HepG2 (cell line): ENCODE measurements at regions not wholly inside any gene's neighbourhood (a gene's known extent, or its start where the extent isn't known, plus 50 kb on each side); places are given as distances from the start of the nearest gene placed in this dataset.

Experiments
- ATAC-seq: fragments of 200-7000 bp; cut with Tn5 transposase; 3 replicates; pipeline ENCODE4 v1.9.1; 2020; ENCODE audit warnings: mild to moderate bottlenecking, moderate library complexity
- BruUV-seq: library from RNA; stranded (reverse); fragments of 400-500 nt; replicated peaks from 2 replicates; lab custom pipeline; 2021; lab: Mats Ljungman, UMichigan
- CTCF ChIA-PET: fragments of 300-600 bp; formaldehyde crosslinking; extraction: SDS; loops from one replicate; lab custom pipeline; 2021; ENCODE audit warnings: low total read pairs, inconsistent platforms, low intra/inter-chr PET ratio; lab: Yijun Ruan, JAX
- POLR2A ChIA-PET: fragments of 350-600 bp; sonication (Branson Sonifier 250); formaldehyde crosslinking; loops from one replicate; lab custom pipeline; 2020; ENCODE audit warnings: antibody characterized with exemption, inconsistent platforms; lab: Yijun Ruan, JAX
- DNase-seq: peaks from one replicate; pipeline ENCODE4 v3.0.0-alpha.2; 2015; ENCODE audit warnings: low spot score
- FAIRE-seq: peaks from 3 replicates; lab custom pipeline; 2011; peaks lifted over from hg19 to GRCh38; lab: Jason Lieb, UNC
- H2AFZ ChIP-seq: one replicate; pipeline ENCODE4 v1.6.1; 2011; ENCODE audit warnings: low read length, inconsistent platforms
- H3K27ac ChIP-seq: fragments of 300-600 bp; 3 replicates; pipeline ENCODE4 v1.8.0; 2011; ENCODE audit warnings: mixed run types, mild to moderate bottlenecking, mixed read lengths, low read length, inconsistent platforms; ENCODE audit not compliant: insufficient read depth; ENCODE audit errors: extremely low read length
- H3K27me3 ChIP-seq, 2 experiments: fragments of 200-600 bp in 1 of 2; 2 replicates in 1 of 2; 3 replicates in 1 of 2; pipeline versions ENCODE4 v1.6.0 to v1.8.0; 2011; ENCODE audit warnings: low read length in 2 of 2, mild to moderate bottlenecking in 2 of 2, moderate library complexity in 2 of 2, inconsistent platforms in 1 of 2; ENCODE audit not compliant: insufficient read depth in 2 of 2, control insufficient read depth in 1 of 2
- H3K36me3 ChIP-seq, 2 experiments: fragments of 200-600 bp in 1 of 2; replicated peaks in 1 of 2; 2 replicates in 1 of 2; 3 replicates in 1 of 2; pipeline versions ENCODE4 v1.5.1 to v1.8.0; 2011; ENCODE audit warnings: low read length in 2 of 2, inconsistent platforms in 1 of 2; ENCODE audit not compliant: insufficient read depth in 2 of 2, control insufficient read depth in 1 of 2
- H3K4me1 ChIP-seq: 2 replicates; pipeline ENCODE4 v1.5.1; 2012; ENCODE audit warnings: low read length, inconsistent platforms; ENCODE audit not compliant: insufficient read depth
- H3K4me2 ChIP-seq: 2 replicates; pipeline ENCODE4 v1.6.0; 2011; ENCODE audit warnings: low read depth, low read length, inconsistent platforms
- H3K4me3 ChIP-seq, 3 experiments: fragments of 200-600 bp in 1 of 3; sonication (generic), shearing (Covaris generic) in 1 of 3; replicated peaks in 1 of 3; 2 replicates each; pipeline ENCODE4 v1.5.1; 2011 to 2016; ENCODE audit warnings: low read length in 3 of 3, inconsistent platforms in 2 of 3, low read depth in 2 of 3, mild to moderate bottlenecking in 2 of 3, control low read depth in 1 of 3, mixed read lengths in 1 of 3; ENCODE audit not compliant: insufficient read depth in 1 of 3
- H3K79me2 ChIP-seq: one replicate; pipeline ENCODE4 v1.6.1; 2011; ENCODE audit warnings: low read length, inconsistent platforms; ENCODE audit not compliant: insufficient read depth
- H3K9ac ChIP-seq: 2 replicates; pipeline ENCODE4 v1.6.0; 2011; ENCODE audit warnings: mild to moderate bottlenecking, low read depth, low read length, inconsistent platforms; ENCODE audit not compliant: insufficient read depth
- H3K9me3 ChIP-seq: 2 replicates; pipeline ENCODE4 v1.5.1; 2012; ENCODE audit warnings: mild to moderate bottlenecking, low read length
- H4K20me1 ChIP-seq: 2 replicates; pipeline ENCODE4 v1.6.0; 2011; ENCODE audit warnings: inconsistent platforms, mild to moderate bottlenecking, low read length, moderate library complexity; ENCODE audit not compliant: insufficient read depth
- ADNP ChIP-seq: sonication (generic); formaldehyde crosslinking; IDR thresholded peaks from 2 replicates; pipeline ENCODE4 v1.4.0; 2020; ENCODE audit warnings: missing genetic modification reagents
- ASH2L ChIP-seq: fragments of 300-600, 200-600 bp; sonication (generic); IDR thresholded peaks from 2 replicates; pipeline ENCODE4 v1.7.0; 2017; ENCODE audit warnings: low read depth, mild to moderate bottlenecking, moderate library complexity, mixed read lengths, low read length; ENCODE audit not compliant: insufficient read length
- ATAD3A ChIP-seq: sonication (generic); formaldehyde crosslinking; IDR thresholded peaks from 2 replicates; pipeline ENCODE4 v1.4.0; 2020; ENCODE audit warnings: missing genetic modification reagents
- ATF4 ChIP-seq, 2 experiments: fragments of 450-650 bp in 1 of 2; sonication (generic) in 1 of 2; formaldehyde crosslinking; IDR thresholded peaks; 2 replicates each; pipeline versions ENCODE4 v1.5.0 to v1.8.0; 2020 to 2022; ENCODE audit warnings: mild to moderate bottlenecking in 1 of 2, missing genetic modification reagents in 1 of 2
- ATF7-NPFF ChIP-seq: sonication (generic); formaldehyde crosslinking; IDR thresholded peaks from 2 replicates; pipeline ENCODE4 v1.8.1; 2023; ENCODE audit warnings: mild to moderate bottlenecking, low read depth, missing genetic modification reagents, moderate library complexity
- FOSL2 ChIP-seq: sonication (generic); formaldehyde crosslinking; IDR thresholded peaks from 2 replicates; pipeline ENCODE4 v1.4.0; 2020; ENCODE audit warnings: missing genetic modification reagents
- GPN1 ChIP-seq: sonication (generic); formaldehyde crosslinking; IDR thresholded peaks from 2 replicates; pipeline ENCODE4 v1.5.1; 2020; ENCODE audit warnings: missing genetic modification reagents, borderline replicate concordance
- HHEX ChIP-seq: IDR thresholded peaks from 2 replicates; pipeline ENCODE4 v1.6.1; 2016; ENCODE audit warnings: control low read depth
- KDM3A ChIP-seq: IDR thresholded peaks from 2 replicates; pipeline ENCODE4 v1.6.1; 2018; ENCODE audit warnings: low read depth, missing compliant biosample characterization
- MTF1 ChIP-seq: sonication (generic); formaldehyde crosslinking; IDR thresholded peaks from 2 replicates; pipeline ENCODE4 v1.5.0; 2020; ENCODE audit warnings: missing genetic modification reagents
- NKX3-1 ChIP-seq: sonication (generic); formaldehyde crosslinking; IDR thresholded peaks from 2 replicates; pipeline ENCODE4 v1.5.0; 2020; ENCODE audit warnings: missing genetic modification reagents
- SOX13 ChIP-seq, 3 experiments: fragments of 450-650 bp in 1 of 3; sonication (generic) in 1 of 3; formaldehyde crosslinking in 1 of 3; IDR thresholded peaks in 2 of 3; conservative IDR thresholded peaks in 1 of 3; 2 replicates each; pipeline versions ENCODE4 v1.5.0 to v1.6.1; 2016 to 2020; ENCODE audit warnings: antibody characterized with exemption in 1 of 3, mild to moderate bottlenecking in 1 of 3, missing compliant biosample characterization in 1 of 3, missing genetic modification reagents in 1 of 3, moderate library complexity in 1 of 3
- SOX6 ChIP-seq, 2 experiments: fragments of 450-650 bp in 1 of 2; sonication (generic) in 1 of 2; formaldehyde crosslinking in 1 of 2; IDR thresholded peaks; 2 replicates each; pipeline versions ENCODE4 v1.4.0 to v1.6.1; 2017 to 2020; ENCODE audit warnings: antibody characterized with exemption in 1 of 2, mild to moderate bottlenecking in 1 of 2, missing genetic modification reagents in 1 of 2
- YY1 ChIP-seq: IDR thresholded peaks from 2 replicates; pipeline ENCODE4 v1.6.1; 2011; ENCODE audit warnings: low read length, low read depth, moderate library complexity, mild to moderate bottlenecking; ENCODE audit not compliant: insufficient read depth, insufficient replicate concordance
- ZNF335 ChIP-seq: sonication (generic); formaldehyde crosslinking; IDR thresholded peaks from 2 replicates; pipeline ENCODE4 v1.4.0; 2020; ENCODE audit warnings: missing genetic modification reagents
- ZNF556 ChIP-seq: sonication (generic); formaldehyde crosslinking; IDR thresholded peaks from 2 replicates; pipeline ENCODE4 v1.4.0; 2020; ENCODE audit warnings: mild to moderate bottlenecking, missing genetic modification reagents, borderline replicate concordance
- WGBS: methylation state at CpG from one replicate; pipeline ENCODE4 v1.1.6; 2017; ENCODE audit warnings: low lambda C conversion rate; 5-methylcytosine and 5-hydroxymethylcytosine counted together
- in situ Hi-C: cut with HindIII; loops from 2 replicates; pipeline ENCODE4 v1.10.0; 2017; ENCODE audit warnings: low pct_unique_long_range_greater_than_20kb; ENCODE audit not compliant: extremely low pct_ligation_motif_present
- intact Hi-C: fragments of 100-400 bp; cut with micrococcal nuclease; formaldehyde crosslinking; loops from one replicate; pipeline ENCODE4 v1.10.0; 2022; ENCODE audit not compliant: unreplicated experiment
- TF ChIP-seq, protein P1 (sequence below): IDR thresholded peaks from 2 replicates; pipeline ENCODE4 v1.6.1; 2012; ENCODE audit warnings: low read depth, low read length, improper control_type of control experiment
- TF ChIP-seq, protein P2 (sequence below): sonication (generic); formaldehyde crosslinking; IDR thresholded peaks from 2 replicates; pipeline ENCODE4 v1.9.0; 2021; ENCODE audit warnings: missing genetic modification reagents, borderline replicate concordance

- DNase-seq = peak; percentile 52
- Histone ChIP-seq H3K9me3 (no peaks in the 10 kb centered on the region), H3K27ac (no peak overlapping the region), H3K4me3 (no peak overlapping the region), H3K9ac (no peak overlapping the region), H3K36me3 (no peaks in the 10 kb centered on the region), H4K20me1 (no peaks in the 10 kb centered on the region), H3K4me2 (peak overlapping the region; percentile 56; the same call in 1 of the 2 replicates), H3K27me3 (no peaks in the 10 kb centered on the region), H3K4me1 (peaks cover 51% of the 10 kb centered on the region), H2AFZ (no peak overlapping the region), H3K79me2 (no peaks in the 10 kb centered on the region)
- intact Hi-C loops (loop anchor here (5.0 kb wide), 2 partner anchors 47 to 67 kb away; partner anchors contain the start of gene INTS6), in situ Hi-C loops (loop anchor here (5.0 kb wide), 1 partner anchor 62 kb away; no protein-coding TSS in a partner anchor)
- peak; percentile 39 for ATAC-seq
- BruUV-seq = no TSS peak
- ChIA-PET POLR2A (interaction anchor here (0.6 to 1.9 kb wide), 5 partner anchors 41 to 245 kb away, joined by 3 to 32 read pairs (median 3); partner anchors contain the start of gene INTS6), CTCF (no interaction called here)
- no peak for FAIRE-seq
- WGBS = 11% methylated on average over 3 of the region's 3 CpGs
- TF ChIP-seq ATF4 (CRISPR knock-in tag; IDR thresholded peaks at IDR 0.05) = peak in 1 of 2 experiments; percentile 76; a peak in 2 of 4 replicates
- TF ChIP-seq, protein P1, sequence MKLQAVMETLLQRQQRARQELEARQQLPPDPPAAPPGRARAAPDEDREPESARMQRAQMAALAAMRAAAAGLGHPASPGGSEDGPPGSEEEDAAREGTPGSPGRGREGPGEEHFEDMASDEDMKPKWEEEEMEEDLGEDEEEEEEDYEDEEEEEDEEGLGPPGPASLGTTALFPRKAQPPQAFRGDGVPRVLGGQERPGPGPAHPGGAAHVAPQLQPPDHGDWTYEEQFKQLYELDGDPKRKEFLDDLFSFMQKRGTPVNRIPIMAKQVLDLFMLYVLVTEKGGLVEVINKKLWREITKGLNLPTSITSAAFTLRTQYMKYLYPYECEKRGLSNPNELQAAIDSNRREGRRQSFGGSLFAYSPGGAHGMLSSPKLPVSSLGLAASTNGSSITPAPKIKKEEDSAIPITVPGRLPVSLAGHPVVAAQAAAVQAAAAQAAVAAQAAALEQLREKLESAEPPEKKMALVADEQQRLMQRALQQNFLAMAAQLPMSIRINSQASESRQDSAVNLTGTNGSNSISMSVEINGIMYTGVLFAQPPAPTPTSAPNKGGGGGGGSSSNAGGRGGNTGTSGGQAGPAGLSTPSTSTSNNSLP = peak; percentile 71; the same call in 1 of the 2 replicates
- TF ChIP-seq KDM3A = no peak
- TF ChIP-seq, protein P2, sequence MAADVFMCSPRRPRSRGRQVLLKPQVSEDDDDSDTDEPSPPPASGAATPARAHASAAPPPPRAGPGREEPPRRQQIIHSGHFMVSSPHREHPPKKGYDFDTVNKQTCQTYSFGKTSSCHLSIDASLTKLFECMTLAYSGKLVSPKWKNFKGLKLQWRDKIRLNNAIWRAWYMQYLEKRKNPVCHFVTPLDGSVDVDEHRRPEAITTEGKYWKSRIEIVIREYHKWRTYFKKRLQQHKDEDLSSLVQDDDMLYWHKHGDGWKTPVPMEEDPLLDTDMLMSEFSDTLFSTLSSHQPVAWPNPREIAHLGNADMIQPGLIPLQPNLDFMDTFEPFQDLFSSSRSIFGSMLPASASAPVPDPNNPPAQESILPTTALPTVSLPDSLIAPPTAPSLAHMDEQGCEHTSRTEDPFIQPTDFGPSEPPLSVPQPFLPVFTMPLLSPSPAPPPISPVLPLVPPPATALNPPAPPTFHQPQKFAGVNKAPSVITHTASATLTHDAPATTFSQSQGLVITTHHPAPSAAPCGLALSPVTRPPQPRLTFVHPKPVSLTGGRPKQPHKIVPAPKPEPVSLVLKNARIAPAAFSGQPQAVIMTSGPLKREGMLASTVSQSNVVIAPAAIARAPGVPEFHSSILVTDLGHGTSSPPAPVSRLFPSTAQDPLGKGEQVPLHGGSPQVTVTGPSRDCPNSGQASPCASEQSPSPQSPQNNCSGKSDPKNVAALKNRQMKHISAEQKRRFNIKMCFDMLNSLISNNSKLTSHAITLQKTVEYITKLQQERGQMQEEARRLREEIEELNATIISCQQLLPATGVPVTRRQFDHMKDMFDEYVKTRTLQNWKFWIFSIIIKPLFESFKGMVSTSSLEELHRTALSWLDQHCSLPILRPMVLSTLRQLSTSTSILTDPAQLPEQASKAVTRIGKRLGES (CRISPR knock-in tag) = no peak
- TF ChIP-seq MTF1 (CRISPR knock-in tag) = no peak
- TF ChIP-seq ZNF335 (CRISPR knock-in tag) = no peak
- no peak for TF ChIP-seq SOX6 (IDR thresholded peaks at IDR 0.05)
- peak; percentile 15; the same call in 1 of the 2 replicates for TF ChIP-seq SOX6 (CRISPR knock-in tag; IDR thresholded peaks at IDR 0.05)
- TF ChIP-seq GPN1 (CRISPR knock-in tag) = no peak
- TF ChIP-seq ADNP = no peak
- no peak for TF ChIP-seq HHEX (CRISPR knock-in tag)
- TF ChIP-seq NKX3-1 (CRISPR knock-in tag) = no peak
- TF ChIP-seq YY1 = no peak
- TF ChIP-seq FOSL2 = peak; percentile 78
- no peak for TF ChIP-seq SOX13 (IDR thresholded peaks at IDR 0.05)
- 0 out of 4 replicates have a peak, but pooled peaks of 1 of the 2 experiments have one; percentile 42 for TF ChIP-seq SOX13 (CRISPR knock-in tag; conservative IDR thresholded peaks at IDR 0.05 in 1 of 2, IDR thresholded peaks at IDR 0.05 in 1 of 2)
- TF ChIP-seq ATAD3A = no peak
- no peak for TF ChIP-seq ATF7-NPFF (CRISPR knock-in tag)
- TF ChIP-seq ASH2L = no peak
- no peak for TF ChIP-seq ZNF556 (CRISPR knock-in tag)
These were observed 64.5 kb upstream of the WDFY2 start for GRCh38 chr13:51519771-51520216.
